ENCODE measurements at regions not wholly inside any gene's neighbourhood (a gene's known extent, or its start where the extent isn't known, plus 50 kb on each side); places are given as distances from the start of the nearest gene placed in this dataset.

- Histone ChIP-seq H3K4me3 (ENCODE audit: low read depth, low read length) (no peak overlapping the region), H3K27ac (no peak overlapping the region), H3K36me3 (no peaks in the 10 kb centered on the region), H3K27me3 (ENCODE audit: insufficient read depth, low read depth, severe bottlenecking) (no peaks in the 10 kb centered on the region), H3K9me3 (ENCODE audit: severe bottlenecking) (no peaks in the 10 kb centered on the region)
- no peak for DNase-seq
- TF ChIP-seq, protein P1, sequence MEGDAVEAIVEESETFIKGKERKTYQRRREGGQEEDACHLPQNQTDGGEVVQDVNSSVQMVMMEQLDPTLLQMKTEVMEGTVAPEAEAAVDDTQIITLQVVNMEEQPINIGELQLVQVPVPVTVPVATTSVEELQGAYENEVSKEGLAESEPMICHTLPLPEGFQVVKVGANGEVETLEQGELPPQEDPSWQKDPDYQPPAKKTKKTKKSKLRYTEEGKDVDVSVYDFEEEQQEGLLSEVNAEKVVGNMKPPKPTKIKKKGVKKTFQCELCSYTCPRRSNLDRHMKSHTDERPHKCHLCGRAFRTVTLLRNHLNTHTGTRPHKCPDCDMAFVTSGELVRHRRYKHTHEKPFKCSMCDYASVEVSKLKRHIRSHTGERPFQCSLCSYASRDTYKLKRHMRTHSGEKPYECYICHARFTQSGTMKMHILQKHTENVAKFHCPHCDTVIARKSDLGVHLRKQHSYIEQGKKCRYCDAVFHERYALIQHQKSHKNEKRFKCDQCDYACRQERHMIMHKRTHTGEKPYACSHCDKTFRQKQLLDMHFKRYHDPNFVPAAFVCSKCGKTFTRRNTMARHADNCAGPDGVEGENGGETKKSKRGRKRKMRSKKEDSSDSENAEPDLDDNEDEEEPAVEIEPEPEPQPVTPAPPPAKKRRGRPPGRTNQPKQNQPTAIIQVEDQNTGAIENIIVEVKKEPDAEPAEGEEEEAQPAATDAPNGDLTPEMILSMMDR (IDR thresholded peaks at IDR 0.05; ENCODE audit: low read depth, low read length) = no peak
These were observed 441.0 kb downstream of the PTPRU start for GRCh38 chr1:29677028-29678024.

DNA sequence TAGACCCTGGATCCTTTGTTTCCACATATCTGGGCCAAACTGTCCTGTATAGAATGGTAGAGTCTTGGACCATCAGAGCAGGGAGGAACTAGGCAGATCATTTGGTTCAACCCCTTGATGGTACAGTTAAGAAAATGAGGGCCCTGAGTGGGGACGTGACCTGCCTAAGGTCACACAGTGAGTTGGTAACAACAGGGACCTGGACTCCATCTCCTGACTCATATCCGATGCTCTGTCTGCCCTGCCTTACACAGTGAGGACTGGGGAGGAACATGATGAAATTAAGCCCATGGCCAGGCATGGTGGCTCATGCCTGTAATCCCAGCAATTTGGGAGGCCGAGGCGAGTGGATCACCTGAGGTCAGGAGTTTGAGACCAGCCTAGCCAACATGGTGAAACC, 440.2 kb downstream of the PTPRU start:
- H3K27me3 ChIP-seq (ENCODE audit: insufficient read depth, low read depth, severe bottlenecking) = no peaks in the 10 kb centered on the region
- H3K27ac ChIP-seq = no peak overlapping the region
- TF ChIP-seq, protein P1 (IDR thresholded peaks at IDR 0.05; ENCODE audit: low read depth, low read length) = no peak
- no peak for DNase-seq
- H3K4me3 ChIP-seq (ENCODE audit: low read depth, low read length) = no peak overlapping the region
- no peaks in the 10 kb centered on the region for H3K36me3 ChIP-seq
- H3K9me3 ChIP-seq (ENCODE audit: severe bottlenecking) = no peaks in the 10 kb centered on the region

- TF ChIP-seq, protein P1 (IDR thresholded peaks at IDR 0.05; ENCODE audit: low read depth, low read length) = no peak
- peak; percentile 39 for DNase-seq
These were observed 439.4 kb downstream of the PTPRU start for GRCh38 chr1:29675481-29676263.

GRCh38 chr1:29674627-29675326, 438.5 kb downstream of the PTPRU start:
- no peaks in the 10 kb centered on the region for H3K27me3 ChIP-seq (ENCODE audit: insufficient read depth, low read depth, severe bottlenecking)
- H3K4me3 ChIP-seq (ENCODE audit: low read depth, low read length) = no peak overlapping the region
- TF ChIP-seq, protein P1 (IDR thresholded peaks at IDR 0.05; ENCODE audit: low read depth, low read length) = no peak
- DNase-seq = no peak
- no peaks in the 10 kb centered on the region for H3K9me3 ChIP-seq (ENCODE audit: severe bottlenecking)
- no peaks in the 10 kb centered on the region for H3K36me3 ChIP-seq
- no peak overlapping the region for H3K27ac ChIP-seq

More at GRCh38 chr1:29675481-29676263, 439.4 kb downstream of the PTPRU start:
- peak overlapping the region; percentile 15 for H3K27ac ChIP-seq
- no peak overlapping the region for H3K4me3 ChIP-seq (ENCODE audit: low read depth, low read length)
- no peaks in the 10 kb centered on the region for H3K27me3 ChIP-seq (ENCODE audit: insufficient read depth, low read depth, severe bottlenecking)
- H3K9me3 ChIP-seq (ENCODE audit: severe bottlenecking) = no peaks in the 10 kb centered on the region
- H3K36me3 ChIP-seq = no peaks in the 10 kb centered on the region

GRCh38 chr1:29673669-29674626, 437.6 kb downstream of the PTPRU start:
- DNase-seq = no peak
- no peaks in the 10 kb centered on the region for H3K9me3 ChIP-seq (ENCODE audit: severe bottlenecking)
- H3K36me3 ChIP-seq = no peaks in the 10 kb centered on the region
- no peaks in the 10 kb centered on the region for H3K27me3 ChIP-seq (ENCODE audit: insufficient read depth, low read depth, severe bottlenecking)
- H3K27ac ChIP-seq = no peak overlapping the region
- TF ChIP-seq, protein P1 (IDR thresholded peaks at IDR 0.05; ENCODE audit: low read depth, low read length) = no peak
- H3K4me3 ChIP-seq (ENCODE audit: low read depth, low read length) = no peak overlapping the region
